ENCODE measurements at regions not wholly inside any gene's neighbourhood (a gene's known extent, or its start where the extent isn't known, plus 50 kb on each side); places are given as distances from the start of the nearest gene placed in this dataset.
"Not testable (repeated sequence)": the region's sequence is repeated elsewhere in the genome, so short reads cannot be mapped to it uniquely, and the experiment has no call there.

- no peak for DNase-seq
These were observed 329.3 kb downstream of the TBL1XR1 start for GRCh38 chr3:176867681-176868663.

- DNase-seq: no peak
These were observed 336.1 kb downstream of the TBL1XR1 start for GRCh38 chr3:176861137-176861536.

DNA sequence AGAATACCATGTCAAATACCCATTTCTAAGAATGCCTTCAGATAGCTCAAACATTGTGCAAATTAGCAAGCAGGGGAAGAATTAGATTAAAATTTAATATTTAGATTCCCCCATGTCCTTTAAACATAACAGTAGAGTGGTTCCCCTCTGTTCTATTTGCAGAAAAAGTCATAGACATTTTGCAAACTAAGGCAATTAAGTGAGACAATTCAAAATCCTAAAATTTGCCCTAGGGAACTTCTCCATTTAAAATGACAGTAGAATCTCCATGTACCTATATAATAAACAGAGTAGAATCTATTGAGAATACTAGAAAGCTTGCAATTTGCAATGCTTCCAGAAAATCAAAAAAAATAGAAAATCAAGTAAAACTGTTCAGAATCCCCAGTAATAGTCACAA is 340.6 kb downstream of the TBL1XR1 start:
- DNase-seq: no peak

DNA sequence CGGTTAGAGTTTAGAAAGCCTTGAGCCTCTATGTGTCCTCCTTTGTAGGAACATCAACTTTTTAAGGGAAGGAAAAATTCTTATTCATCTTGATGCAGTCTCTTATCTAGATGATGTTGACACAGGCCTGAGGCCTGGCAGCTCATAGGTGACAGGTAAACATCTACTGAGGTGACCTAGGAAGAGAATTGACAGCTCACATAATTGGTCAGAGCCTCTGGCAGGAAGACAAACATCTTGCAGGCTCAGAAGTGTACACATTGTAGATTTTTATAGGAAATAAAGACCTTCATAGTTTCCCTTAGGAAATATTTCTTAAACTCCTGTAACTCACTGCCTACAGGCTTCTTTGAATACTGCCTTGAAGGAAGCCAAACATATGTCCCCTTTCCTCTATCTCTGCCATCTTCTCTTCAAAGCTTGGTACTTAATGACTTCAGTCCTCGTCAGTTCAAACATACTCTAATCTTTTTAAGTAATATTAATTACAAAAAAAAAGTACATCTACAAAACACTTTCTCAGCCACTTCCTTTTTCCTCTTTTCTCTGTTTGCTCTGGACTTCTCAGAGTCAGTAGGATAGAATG is 341.3 kb downstream of the TBL1XR1 start:
- no peak for DNase-seq

DNA sequence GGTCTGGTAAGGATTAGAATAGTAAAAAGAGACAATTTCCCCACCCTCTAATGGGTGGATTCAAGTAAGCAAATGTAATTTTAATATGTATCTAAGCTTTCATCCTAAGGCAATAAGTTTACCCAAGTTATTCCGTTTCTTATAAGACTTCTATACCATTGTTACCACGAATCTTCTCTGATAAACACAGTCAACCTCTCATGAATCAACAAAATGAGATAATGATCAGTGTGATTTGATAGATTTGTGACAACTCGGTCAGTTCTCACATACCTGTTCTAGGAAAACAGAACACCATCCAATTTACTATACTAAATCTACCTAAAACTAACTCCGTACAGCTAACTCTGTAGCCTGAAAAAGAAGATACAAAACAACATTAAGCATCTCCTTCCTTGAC is 342.1 kb downstream of the TBL1XR1 start:
- DNase-seq: no peak

DNA sequence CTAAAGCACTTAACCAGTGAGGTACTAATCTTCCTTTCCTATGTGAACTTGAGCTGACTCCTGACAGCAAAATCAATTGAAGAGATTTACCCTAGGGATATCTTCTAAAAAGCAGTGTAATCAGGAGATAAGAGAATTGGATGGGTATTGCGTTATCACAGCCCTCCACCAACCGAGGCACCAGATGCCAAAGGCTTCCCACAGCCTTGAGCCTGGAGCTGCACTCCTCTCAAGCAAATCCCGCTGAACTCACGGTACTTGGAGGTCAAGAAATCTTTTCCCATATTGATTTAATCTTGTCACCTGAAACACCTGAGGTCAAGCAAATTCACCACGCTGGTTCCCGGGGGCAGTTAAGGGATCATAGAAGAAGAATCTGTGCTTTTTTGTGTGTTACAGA is 346.8 kb downstream of the TBL1XR1 start:
- DNase-seq: no peak

DNA sequence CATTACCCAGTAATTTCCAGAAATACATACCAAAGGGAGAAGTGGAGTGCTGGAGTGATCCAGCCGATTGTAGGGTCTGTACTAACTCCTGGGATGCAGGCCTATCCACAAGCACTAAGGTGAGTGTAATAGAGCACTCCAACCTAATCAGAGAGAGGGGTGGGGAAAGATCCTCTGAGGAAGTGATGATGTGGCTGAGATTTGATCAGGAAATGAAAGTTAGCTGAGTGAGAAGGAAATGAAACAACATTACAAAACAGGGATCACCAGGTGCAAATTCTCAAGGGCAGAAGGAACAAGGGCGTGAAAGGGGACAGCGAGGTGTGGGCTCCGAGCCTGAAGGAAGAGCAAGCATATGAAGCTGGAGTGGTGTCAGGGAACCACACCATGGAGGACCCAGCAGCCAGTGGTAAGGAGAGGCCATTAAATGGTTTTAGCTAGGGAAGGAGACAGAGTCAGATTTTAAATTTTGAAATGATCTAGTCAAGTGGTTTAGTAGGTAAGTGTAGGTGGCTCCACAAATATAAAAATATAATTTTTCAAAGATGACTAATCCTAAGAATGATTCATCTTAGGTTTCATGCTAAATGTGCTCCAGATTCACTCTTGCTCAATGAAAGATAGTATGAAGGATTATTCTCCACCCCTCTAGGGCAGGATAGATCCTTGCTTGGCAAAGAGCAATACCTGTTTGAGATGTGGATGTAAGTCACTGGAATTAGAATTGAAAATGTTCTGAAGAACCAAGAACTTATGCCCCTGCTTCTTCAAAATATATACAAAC is 348.7 kb downstream of the TBL1XR1 start:
- DNase-seq: no peak

DNA sequence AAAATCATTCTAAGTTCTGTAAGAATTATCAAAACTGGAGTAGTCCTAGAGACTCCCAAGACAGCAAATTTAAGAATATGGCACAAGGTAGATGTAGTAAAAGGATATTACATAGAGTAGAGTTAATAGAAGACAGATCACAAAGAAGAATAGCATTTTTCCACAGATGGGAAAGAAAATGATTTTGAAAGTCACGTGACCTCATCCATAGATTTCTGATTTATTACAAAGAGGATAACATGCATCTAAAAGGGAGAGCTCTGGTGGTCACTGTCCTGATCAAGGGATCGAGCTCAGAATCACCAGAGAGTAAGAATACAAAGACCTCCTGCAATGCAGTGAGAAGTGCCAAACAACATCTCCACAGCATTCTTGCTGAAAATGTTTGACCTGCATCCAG is 354.4 kb downstream of the TBL1XR1 start:
- no peak for DNase-seq

DNA sequence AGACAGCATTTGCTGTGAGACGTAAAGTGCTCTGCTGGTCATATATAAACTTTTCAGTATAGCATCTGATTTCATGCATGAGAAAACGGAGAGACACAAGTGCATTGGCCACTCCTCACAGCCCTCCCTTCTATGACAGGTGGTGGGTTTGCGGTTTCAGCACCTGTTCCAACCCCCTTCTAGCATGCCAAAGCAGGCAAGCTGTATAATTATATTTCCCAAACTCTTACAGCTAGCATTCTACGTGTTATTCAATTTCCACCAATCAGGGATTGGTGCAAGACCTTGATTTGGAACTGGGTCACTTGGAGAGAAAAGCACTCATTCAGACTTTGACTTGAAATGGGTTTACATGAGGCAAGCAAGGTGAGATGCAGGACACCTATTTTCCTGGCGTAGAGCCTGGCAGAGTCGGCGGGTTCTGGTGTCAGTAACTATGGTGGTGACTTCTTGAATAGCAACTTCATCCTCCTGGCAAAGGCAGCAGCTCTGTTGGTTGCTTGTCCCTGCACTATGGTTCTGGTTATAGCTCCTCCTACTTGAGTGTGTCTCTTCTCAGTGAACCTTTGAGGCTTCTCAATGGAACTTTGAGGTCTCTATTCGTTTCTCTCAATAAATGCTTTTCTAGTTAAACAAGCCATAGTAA is 356.5 kb downstream of the TBL1XR1 start:
- no peak for DNase-seq

- DNase-seq: no peak
These were observed 357.4 kb downstream of the TBL1XR1 start for GRCh38 chr3:176839901-176840300.

- DNase-seq: no peak
These were observed 357.8 kb downstream of the TBL1XR1 start for GRCh38 chr3:176839466-176839865.

GRCh38 chr3:176827244-176827643 is 370.0 kb downstream of the TBL1XR1 start:
- DNase-seq: not testable (repeated sequence)

DNA sequence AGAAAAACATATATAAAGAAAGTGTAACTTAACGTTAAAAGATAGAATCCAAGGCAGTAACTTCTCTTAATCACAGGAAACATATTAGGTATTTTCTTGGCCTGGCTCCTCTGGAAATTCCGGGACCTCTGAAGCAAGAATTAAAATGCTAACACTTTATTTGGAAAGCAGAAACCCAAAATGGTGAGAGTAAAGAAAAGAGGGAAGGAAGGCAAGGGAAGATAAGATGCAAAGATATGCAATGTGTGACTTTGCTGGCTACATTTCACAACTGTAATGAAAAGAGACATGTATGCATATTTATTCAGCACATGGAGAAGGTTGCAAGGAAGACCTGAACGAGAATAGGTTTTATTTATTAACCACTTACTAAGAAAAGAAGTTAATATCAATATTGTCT is 372.5 kb downstream of the TBL1XR1 start:
- DNase-seq: no peak

DNA sequence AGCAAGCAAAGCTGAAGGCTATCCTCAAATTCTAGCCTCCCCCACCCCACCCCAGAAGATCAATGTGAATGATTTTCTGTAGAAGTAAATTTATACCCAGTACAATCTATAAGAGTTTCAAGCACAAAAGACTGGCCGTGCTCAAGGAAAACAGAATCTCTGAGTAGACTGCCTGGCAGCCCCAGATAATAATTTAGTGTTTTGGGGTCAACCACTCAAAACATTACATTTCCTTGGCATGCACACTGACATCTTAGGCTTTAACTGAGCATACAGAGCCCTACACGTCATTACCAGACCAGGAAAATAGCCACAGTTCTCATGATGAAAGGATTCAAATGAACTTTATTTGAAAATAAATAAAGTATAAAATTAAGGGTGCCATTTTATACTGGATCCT is 376.5 kb downstream of the TBL1XR1 start:
- DNase-seq: no peak

- no peak for DNase-seq
These were observed 380.3 kb downstream of the TBL1XR1 start for GRCh38 chr3:176816937-176817336.

DNA sequence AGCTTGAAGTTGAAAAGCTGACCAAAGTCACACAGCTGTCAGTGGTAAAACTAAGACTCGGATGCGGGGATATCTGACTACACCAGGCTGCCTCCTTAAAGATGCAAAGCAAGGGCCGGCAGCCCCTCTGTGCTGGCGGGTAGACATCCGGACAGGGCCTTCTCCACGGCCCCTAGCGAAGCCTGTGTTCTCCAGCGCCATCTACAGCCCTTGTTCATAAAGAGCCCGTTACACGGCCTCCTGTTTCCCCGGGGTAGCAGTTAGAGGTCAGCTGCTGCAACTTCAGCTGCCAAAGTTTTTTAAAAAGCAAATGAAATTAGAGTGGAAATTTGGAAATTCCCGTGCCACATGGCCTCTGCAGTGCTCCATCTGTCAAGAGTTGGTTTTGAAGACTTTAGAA is 383.0 kb downstream of the TBL1XR1 start:
- no peak for DNase-seq

GRCh38 chr3:176807938-176808337 is 389.3 kb downstream of the TBL1XR1 start:
- no peak for DNase-seq

GRCh38 chr3:176799675-176800074 is 397.6 kb downstream of the TBL1XR1 start:
- no peak for DNase-seq

DNA sequence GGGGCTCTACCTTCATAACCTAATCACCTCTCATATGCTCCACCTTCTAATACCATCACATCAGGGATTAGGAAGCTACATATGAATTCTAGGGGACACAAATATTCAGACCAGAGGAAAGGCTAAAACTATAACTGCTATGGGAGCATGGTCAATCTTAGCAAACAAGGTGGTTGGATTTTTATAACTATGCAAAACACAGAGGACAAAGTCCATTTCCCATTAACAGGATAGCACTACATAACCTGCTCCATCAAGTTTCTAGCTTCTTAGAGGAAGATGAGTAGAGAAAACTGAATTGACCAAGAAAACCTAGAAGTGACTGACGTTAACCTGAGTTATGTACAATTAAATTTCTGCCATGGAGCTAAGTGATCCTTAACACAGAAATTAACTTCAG is 398.6 kb downstream of the TBL1XR1 start:
- no peak for DNase-seq

DNA sequence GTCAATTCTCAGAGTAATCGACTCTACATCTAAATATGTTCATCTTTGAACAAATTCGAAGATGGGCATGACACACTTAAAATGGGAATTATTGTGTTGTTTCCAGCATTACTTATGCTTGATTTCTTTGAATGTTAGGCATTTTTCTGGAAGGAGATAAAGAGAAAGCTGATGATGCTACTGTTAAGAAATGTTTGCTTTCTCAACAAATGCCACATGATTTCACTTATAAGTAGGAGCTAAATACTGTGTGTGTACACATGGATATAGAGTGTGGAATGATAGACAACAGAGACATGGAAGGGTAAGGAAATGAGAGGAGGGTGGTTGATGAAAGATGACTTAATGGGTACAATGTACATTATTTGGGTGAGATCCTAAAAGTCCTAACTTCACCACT is 400.9 kb downstream of the TBL1XR1 start:
- DNase-seq: no peak

DNA sequence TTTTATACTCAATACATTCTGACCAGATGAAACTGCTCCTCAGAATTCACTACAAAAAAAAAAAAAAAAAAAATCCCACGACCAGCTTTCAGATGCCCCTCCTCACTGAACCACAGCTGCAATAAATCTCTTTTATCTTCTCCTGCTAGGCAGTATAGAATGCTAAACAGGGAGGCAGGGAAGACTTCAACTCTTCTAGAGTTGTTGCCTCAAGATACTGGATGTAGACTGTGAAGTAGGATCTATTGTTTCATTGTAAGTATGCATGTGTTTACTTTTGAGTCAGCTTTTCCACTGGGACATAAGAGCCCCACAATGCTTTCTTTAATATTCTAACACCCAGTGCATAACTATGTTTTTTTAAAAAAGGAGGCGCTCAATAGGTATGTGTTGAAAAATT is 401.4 kb downstream of the TBL1XR1 start:
- DNase-seq: no peak

DNA sequence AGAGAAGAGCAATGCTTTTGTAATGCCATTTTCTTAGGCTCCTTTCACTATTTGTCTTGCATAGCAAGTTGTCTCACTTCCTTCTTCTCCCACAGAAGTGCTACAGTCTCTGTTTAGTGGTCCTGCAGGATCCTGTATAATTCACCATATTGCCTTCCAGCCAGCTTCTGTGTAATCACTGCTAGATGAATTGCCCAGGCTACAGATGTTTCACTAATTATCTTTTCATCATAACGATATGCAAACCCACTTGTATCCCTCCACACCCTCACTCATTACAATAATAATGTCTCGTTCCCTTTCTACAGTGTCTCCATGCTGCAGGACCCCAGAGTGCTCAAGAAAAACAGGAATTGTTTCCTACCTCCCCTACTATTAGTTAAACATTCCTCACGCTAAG is 402.9 kb downstream of the TBL1XR1 start:
- no peak for DNase-seq

GRCh38 chr3:176789947-176790346 is 407.3 kb downstream of the TBL1XR1 start:
- no peak for DNase-seq

All from CD4-positive, alpha-beta T cell treated with Interleukin-12 subunit alpha and Interleukin-12 subunit beta, for 1 hour (primary cell).